Omental fat pad (tissue), 3 donors: ENCODE measurements at regions not wholly inside any gene's neighbourhood (a gene's known extent, or its start where the extent isn't known, plus 50 kb on each side); places are given as distances from the start of the nearest gene placed in this dataset.

Experiments
- ATAC-seq: fragments of 150-250 bp; one replicate; pipeline ENCODE4 v1.9.1; 2016; ENCODE audit warnings: mild to moderate bottlenecking, moderate library complexity; ENCODE audit not compliant: low FRiP score
- DNase-seq: peaks from one replicate; pipeline ENCODE4 v3.0.0-alpha.2; 2019; ENCODE audit warnings: low spot score
- TF ChIP-seq, protein P1 (sequence below), 3 donors: fragments of 450-650 bp; IDR thresholded peaks; one replicate each; pipeline ENCODE4 v1.5.1; 2016 to 2017; ENCODE audit warnings: antibody characterized with exemption in 3 of 3, mild to moderate bottlenecking in 3 of 3, moderate library complexity in 2 of 3

GRCh38 chr17:70878879-70879278 is 709.5 kb downstream of the KCNJ2 start:
- DNase-seq = no peak
- TF ChIP-seq, protein P1, sequence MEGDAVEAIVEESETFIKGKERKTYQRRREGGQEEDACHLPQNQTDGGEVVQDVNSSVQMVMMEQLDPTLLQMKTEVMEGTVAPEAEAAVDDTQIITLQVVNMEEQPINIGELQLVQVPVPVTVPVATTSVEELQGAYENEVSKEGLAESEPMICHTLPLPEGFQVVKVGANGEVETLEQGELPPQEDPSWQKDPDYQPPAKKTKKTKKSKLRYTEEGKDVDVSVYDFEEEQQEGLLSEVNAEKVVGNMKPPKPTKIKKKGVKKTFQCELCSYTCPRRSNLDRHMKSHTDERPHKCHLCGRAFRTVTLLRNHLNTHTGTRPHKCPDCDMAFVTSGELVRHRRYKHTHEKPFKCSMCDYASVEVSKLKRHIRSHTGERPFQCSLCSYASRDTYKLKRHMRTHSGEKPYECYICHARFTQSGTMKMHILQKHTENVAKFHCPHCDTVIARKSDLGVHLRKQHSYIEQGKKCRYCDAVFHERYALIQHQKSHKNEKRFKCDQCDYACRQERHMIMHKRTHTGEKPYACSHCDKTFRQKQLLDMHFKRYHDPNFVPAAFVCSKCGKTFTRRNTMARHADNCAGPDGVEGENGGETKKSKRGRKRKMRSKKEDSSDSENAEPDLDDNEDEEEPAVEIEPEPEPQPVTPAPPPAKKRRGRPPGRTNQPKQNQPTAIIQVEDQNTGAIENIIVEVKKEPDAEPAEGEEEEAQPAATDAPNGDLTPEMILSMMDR (IDR thresholded peaks at IDR 0.05) = no peak

DNA sequence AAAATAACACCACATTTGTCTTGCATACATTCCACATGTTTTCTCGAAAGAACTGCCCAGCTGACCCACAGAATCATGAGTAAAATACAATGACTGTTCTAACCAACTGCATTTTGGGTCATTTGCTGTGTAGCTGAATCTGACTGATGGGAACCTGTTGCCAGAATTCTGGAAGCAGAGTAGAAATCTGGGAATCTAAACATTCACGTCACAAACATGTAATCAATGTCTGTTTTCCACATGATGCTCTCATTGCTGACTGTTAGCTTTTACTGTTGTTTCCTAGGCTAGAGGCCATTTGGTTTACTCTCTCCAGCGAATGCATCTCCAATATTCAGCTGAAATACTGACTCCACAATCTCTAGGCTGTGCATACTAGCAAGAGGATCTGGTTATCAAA is 710.1 kb downstream of the KCNJ2 start:
- DNase-seq (no peak), ATAC-seq (no peak)
- TF ChIP-seq, protein P1 (IDR thresholded peaks at IDR 0.05) = no peak

More at GRCh38 chr17:70878879-70879278, 709.5 kb downstream of the KCNJ2 start:
- no peak for ATAC-seq

- ATAC-seq (no peak), DNase-seq (no peak)
- TF ChIP-seq, protein P1 (IDR thresholded peaks at IDR 0.05) = no peak
Observed at GRCh38 chr17:70881093-70881492, 711.8 kb downstream of the KCNJ2 start.

GRCh38 chr17:70882504-70882903 is 713.2 kb downstream of the KCNJ2 start:
- DNase-seq (no peak), ATAC-seq (no peak)
- TF ChIP-seq, protein P1 (IDR thresholded peaks at IDR 0.05) = no peak

DNA sequence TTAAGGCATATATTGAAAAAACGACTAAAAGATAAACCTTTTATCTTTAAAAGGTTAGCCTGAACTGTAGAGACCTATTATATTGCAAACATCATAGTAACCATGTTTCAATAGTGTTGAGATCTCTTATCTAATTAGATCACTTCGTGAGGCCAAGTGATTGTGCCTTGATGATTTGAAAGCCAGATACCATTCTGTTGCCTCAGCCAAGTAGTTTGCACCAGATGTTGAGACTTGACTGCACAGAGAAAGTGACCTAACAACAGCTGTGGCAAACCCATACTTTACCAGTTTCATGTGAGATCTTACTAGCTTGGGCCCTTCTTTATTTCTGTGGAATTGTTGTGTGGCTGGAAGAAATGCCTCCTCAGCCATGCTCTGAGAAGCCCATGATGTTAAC is 717.3 kb downstream of the KCNJ2 start:
- TF ChIP-seq, protein P1 (IDR thresholded peaks at IDR 0.05) = no peak
- ATAC-seq = no peak
- no peak for DNase-seq

GRCh38 chr17:70888324-70888723 is 719.0 kb downstream of the KCNJ2 start:
- TF ChIP-seq, protein P1 (IDR thresholded peaks at IDR 0.05) = no peak
- ATAC-seq (no peak), DNase-seq (no peak)

GRCh38 chr17:70891306-70891705 is 722.0 kb downstream of the KCNJ2 start:
- ATAC-seq (no peak), DNase-seq (no peak)
- TF ChIP-seq, protein P1 (IDR thresholded peaks at IDR 0.05) = no peak
